KMS-11 (cell line): ENCODE measurements at regions not wholly inside any gene's neighbourhood (a gene's known extent, or its start where the extent isn't known, plus 50 kb on each side); places are given as distances from the start of the nearest gene placed in this dataset.

Source experiments
- H2AFZ ChIP-seq: fragments of 200-600 bp; sonication (generic); 2 replicates; pipeline ENCODE4 v1.6.1; 2016; ENCODE audit warnings: antibody characterized with exemption, mixed run types, low read depth
- H3K27ac ChIP-seq: fragments of 200-600 bp; sonication (generic); 2 replicates; pipeline ENCODE4 v1.6.1; 2016; ENCODE audit warnings: mild to moderate bottlenecking, mixed run types
- H3K27me3 ChIP-seq: fragments of 200-600 bp; sonication (generic); 2 replicates; pipeline ENCODE4 v1.6.1; 2017; ENCODE audit warnings: mild to moderate bottlenecking, low read depth, mixed run types, moderate library complexity; ENCODE audit not compliant: insufficient read depth
- H3K36me3 ChIP-seq: fragments of 200-600 bp; sonication (generic); 2 replicates; pipeline ENCODE4 v1.6.1; 2017; ENCODE audit warnings: mild to moderate bottlenecking, mixed run types; ENCODE audit not compliant: insufficient read depth
- H3K4me1 ChIP-seq: fragments of 200-600 bp; sonication (generic); 2 replicates; pipeline ENCODE4 v1.6.1; 2016; ENCODE audit warnings: mild to moderate bottlenecking, low read depth, mixed run types; ENCODE audit not compliant: poor library complexity, severe bottlenecking
- H3K4me2 ChIP-seq: fragments of 200-600 bp; sonication (generic); 2 replicates; pipeline ENCODE4 v1.7.0; 2016; ENCODE audit warnings: mild to moderate bottlenecking, mixed run types
- H3K4me3 ChIP-seq: fragments of 200-600 bp; sonication (generic); IDR thresholded peaks from 2 replicates; pipeline ENCODE4 v1.6.1; 2017; ENCODE audit warnings: low read depth, low read length, mixed read lengths; ENCODE audit not compliant: insufficient read depth
- H3K79me2 ChIP-seq: fragments of 200-600 bp; sonication (generic); 2 replicates; pipeline ENCODE4 v1.6.1; 2016; ENCODE audit warnings: low read depth, mixed run types; ENCODE audit not compliant: insufficient read depth
- H3K9ac ChIP-seq: fragments of 200-600 bp; sonication (generic); 2 replicates; pipeline ENCODE4 v1.6.1; 2016; ENCODE audit warnings: mild to moderate bottlenecking, mixed run types
- H4K20me1 ChIP-seq: fragments of 200-600 bp; sonication (generic); 2 replicates; pipeline ENCODE4 v1.6.1; 2016; ENCODE audit warnings: mild to moderate bottlenecking, mixed run types; ENCODE audit not compliant: insufficient read depth
- CTCF ChIP-seq: fragments of 200-600 bp; sonication (generic); conservative IDR thresholded peaks from 2 replicates; pipeline ENCODE4 v1.6.1; 2017; ENCODE audit warnings: low read depth, mild to moderate bottlenecking, antibody characterized with exemption, low read length, moderate library complexity, mixed read lengths

- no peaks in the 10 kb centered on the region for H4K20me1 ChIP-seq
- H3K27me3 ChIP-seq, result no peaks in the 10 kb centered on the region
- no peak for TF ChIP-seq CTCF
- no peak overlapping the region for H3K4me2 ChIP-seq
- H2AFZ ChIP-seq, result no peak overlapping the region
- H3K4me3 ChIP-seq, result no peak overlapping the region
- no peak overlapping the region for H3K27ac ChIP-seq
- no peak overlapping the region for H3K9ac ChIP-seq
- peaks cover 23% of the 10 kb centered on the region for H3K4me1 ChIP-seq
- no peaks in the 10 kb centered on the region for H3K79me2 ChIP-seq
- no peaks in the 10 kb centered on the region for H3K36me3 ChIP-seq
These were observed 67.9 kb upstream of the TAF1B start for GRCh38 chr2:9775351-9775750.

GRCh38 chr2:9775999-9776712 lies 67.1 kb upstream of the TAF1B start:
- no peak for TF ChIP-seq CTCF
- H3K4me2 ChIP-seq, result no peak overlapping the region
- H3K27ac ChIP-seq, result no peak overlapping the region
- H3K9ac ChIP-seq, result no peak overlapping the region
- H3K79me2 ChIP-seq, result no peaks in the 10 kb centered on the region
- H3K4me1 ChIP-seq, result peaks cover 25% of the 10 kb centered on the region
- no peaks in the 10 kb centered on the region for H4K20me1 ChIP-seq
- no peak overlapping the region for H2AFZ ChIP-seq
- H3K36me3 ChIP-seq, result no peaks in the 10 kb centered on the region
- H3K27me3 ChIP-seq, result no peaks in the 10 kb centered on the region
- H3K4me3 ChIP-seq, result no peak overlapping the region

GRCh38 chr2:9777081-9777480 lies 66.2 kb upstream of the TAF1B start:
- Histone ChIP-seq H3K79me2 (no peaks in the 10 kb centered on the region), H3K9ac (no peak overlapping the region), H3K27me3 (no peaks in the 10 kb centered on the region), H3K4me3 (no peak overlapping the region), H3K36me3 (no peaks in the 10 kb centered on the region), H3K4me2 (no peak overlapping the region), H2AFZ (no peak overlapping the region), H3K27ac (no peak overlapping the region), H4K20me1 (no peaks in the 10 kb centered on the region), H3K4me1 (peaks cover 27% of the 10 kb centered on the region)
- TF ChIP-seq CTCF, result no peak

GRCh38 chr2:9778012-9778411 lies 65.3 kb upstream of the TAF1B start:
- no peak overlapping the region for H3K4me3 ChIP-seq
- peaks cover 27% of the 10 kb centered on the region for H3K4me1 ChIP-seq
- H3K36me3 ChIP-seq, result no peaks in the 10 kb centered on the region
- H3K9ac ChIP-seq, result no peak overlapping the region
- no peaks in the 10 kb centered on the region for H4K20me1 ChIP-seq
- no peaks in the 10 kb centered on the region for H3K79me2 ChIP-seq
- H3K27me3 ChIP-seq, result no peaks in the 10 kb centered on the region; the same call in 1 of the 2 replicates
- H3K27ac ChIP-seq, result no peak overlapping the region
- no peak overlapping the region for H2AFZ ChIP-seq
- peak; percentile 30; the same call in 1 of the 2 replicates for TF ChIP-seq CTCF
- H3K4me2 ChIP-seq, result no peak overlapping the region
